D721Med (cell line): ENCODE measurements at regions not wholly inside any gene's neighbourhood (a gene's known extent, or its start where the extent isn't known, plus 50 kb on each side); places are given as distances from the start of the nearest gene placed in this dataset.

Experiments used
- DNase-seq: peaks from one replicate; pipeline ENCODE4 v3.0.0; 2011; ENCODE audit warnings: low spot score; ENCODE audit not compliant: insufficient read length
- FAIRE-seq: peaks from 2 replicates; lab custom pipeline; 2011; peaks lifted over from hg19 to GRCh38; lab: Jason Lieb, UNC
- TF ChIP-seq, protein P1 (sequence below): IDR thresholded peaks from 2 replicates; pipeline ENCODE4 v1.5.1; 2012; ENCODE audit warnings: mild to moderate bottlenecking, control low read depth; ENCODE audit not compliant: insufficient read depth; ENCODE audit errors: missing control alignments

- TF ChIP-seq, protein P1, sequence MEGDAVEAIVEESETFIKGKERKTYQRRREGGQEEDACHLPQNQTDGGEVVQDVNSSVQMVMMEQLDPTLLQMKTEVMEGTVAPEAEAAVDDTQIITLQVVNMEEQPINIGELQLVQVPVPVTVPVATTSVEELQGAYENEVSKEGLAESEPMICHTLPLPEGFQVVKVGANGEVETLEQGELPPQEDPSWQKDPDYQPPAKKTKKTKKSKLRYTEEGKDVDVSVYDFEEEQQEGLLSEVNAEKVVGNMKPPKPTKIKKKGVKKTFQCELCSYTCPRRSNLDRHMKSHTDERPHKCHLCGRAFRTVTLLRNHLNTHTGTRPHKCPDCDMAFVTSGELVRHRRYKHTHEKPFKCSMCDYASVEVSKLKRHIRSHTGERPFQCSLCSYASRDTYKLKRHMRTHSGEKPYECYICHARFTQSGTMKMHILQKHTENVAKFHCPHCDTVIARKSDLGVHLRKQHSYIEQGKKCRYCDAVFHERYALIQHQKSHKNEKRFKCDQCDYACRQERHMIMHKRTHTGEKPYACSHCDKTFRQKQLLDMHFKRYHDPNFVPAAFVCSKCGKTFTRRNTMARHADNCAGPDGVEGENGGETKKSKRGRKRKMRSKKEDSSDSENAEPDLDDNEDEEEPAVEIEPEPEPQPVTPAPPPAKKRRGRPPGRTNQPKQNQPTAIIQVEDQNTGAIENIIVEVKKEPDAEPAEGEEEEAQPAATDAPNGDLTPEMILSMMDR, result no peak
- DNase-seq (no peak), FAIRE-seq (no peak)
These were observed 83.6 kb upstream of the SLC13A1 start for GRCh38 chr7:123283373-123283772.

- TF ChIP-seq, protein P1, result no peak
- no peak for FAIRE-seq
- no peak for DNase-seq
These were observed 82.4 kb upstream of the SLC13A1 start for GRCh38 chr7:123282181-123282580.

DNA sequence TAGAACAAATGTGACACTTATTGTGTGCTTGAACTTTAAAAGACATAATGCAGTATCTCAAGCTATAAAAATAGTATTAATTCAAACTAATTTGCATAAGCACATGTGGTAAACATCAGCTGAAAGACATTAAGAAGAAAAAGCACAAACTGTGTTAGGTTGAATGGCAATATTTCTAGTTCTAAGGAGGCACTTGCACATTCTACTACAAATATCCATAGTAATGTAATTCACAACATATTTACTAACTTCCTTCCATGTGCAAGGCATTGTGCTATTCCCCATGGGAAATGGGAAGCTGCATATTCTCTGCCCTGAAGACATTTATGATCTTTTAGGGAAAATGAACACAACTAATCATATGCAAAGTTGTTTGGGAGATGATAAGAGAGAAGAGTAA lies 80.2 kb upstream of the SLC13A1 start:
- TF ChIP-seq, protein P1, result no peak
- FAIRE-seq (no peak), DNase-seq (no peak)

DNA sequence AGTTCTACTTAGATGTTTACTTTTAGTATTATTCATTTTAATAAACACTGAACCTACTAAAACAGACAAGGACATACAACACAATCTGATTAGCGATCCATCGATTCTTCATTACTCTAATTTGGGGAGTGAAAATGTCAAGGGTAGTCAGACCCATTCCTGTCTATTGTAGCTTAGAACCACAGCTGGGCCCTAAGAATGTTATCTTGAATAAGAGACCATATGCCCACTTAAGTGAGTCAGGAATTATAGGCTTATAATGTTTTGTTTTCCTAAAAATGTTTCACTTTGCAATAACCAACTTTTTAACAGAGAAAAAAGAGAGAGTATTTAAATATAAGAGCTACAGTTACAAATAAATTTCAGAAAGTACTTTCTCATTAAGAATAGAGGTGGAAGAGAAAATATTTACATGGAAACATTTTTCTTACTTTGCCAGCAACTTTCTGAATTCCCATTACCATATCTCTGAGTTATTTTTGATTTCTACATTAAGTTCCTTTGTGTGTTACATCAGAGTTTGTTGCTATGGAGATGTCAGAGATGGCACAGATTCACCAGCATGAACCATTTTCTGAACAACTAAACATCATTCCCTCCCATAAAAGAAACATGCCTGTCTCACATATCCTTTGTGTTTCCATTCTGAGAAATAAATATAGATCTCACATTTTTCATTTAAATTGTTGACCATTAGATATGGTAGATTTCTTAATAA lies 75.4 kb upstream of the SLC13A1 start:
- DNase-seq, result no peak
- no peak for FAIRE-seq
- TF ChIP-seq, protein P1, result no peak

GRCh38 chr7:123273185-123273584 lies 73.4 kb upstream of the SLC13A1 start:
- TF ChIP-seq, protein P1, result no peak
- DNase-seq (no peak), FAIRE-seq (no peak)

DNA sequence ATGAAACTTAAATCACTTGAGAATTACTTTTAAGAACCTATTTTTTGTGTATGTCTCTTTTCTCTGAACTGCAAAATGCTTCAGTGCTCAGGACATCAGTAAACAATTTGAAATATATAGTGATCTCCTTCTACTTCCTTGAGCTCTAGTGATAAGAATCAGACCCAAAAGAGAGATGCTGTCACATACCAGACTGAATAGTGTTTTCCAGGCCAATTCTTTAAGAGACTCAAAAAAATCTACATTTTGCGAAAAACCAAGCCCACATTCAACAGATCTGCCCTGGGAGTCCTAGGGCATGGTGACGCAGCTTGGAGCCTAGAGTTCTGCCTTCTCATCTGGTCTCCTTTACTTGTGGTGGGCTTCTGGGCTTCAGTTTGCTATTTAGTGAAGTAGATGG lies 72.1 kb upstream of the SLC13A1 start:
- no peak for FAIRE-seq
- TF ChIP-seq, protein P1, result no peak
- no peak for DNase-seq

DNA sequence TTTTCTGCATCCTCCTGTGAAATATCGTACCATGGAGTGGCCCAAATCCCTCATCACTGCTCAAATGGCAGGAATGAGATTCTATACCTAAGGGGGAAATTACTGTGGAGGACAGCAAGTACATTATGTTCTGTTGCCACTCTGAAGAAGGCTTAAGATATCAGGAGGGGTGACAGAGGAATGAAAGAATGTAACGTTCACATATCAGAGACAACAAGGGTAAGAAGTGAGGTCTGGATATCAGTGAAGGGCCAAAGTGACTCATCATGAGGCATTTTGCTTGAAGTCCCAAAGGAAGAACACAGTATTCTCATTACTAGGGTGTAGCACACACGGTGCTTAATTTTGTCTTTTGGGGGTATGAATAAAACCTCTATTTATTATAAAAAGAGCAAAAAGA lies 71.5 kb upstream of the SLC13A1 start:
- TF ChIP-seq, protein P1, result no peak
- FAIRE-seq (no peak), DNase-seq (no peak)
